HG02970 (cell line): ENCODE measurements at regions not wholly inside any gene's neighbourhood (a gene's known extent, or its start where the extent isn't known, plus 50 kb on each side); places are given as distances from the start of the nearest gene placed in this dataset.

Source experiments
- ATAC-seq: cut with Tn5 transposase; IDR thresholded peaks from one replicate; pipeline ENCODE4 v1.9.1; 2021; ENCODE audit warnings: mild to moderate bottlenecking, moderate library complexity, moderate number of reproducible peaks; ENCODE audit not compliant: unreplicated experiment, low FRiP score

DNA sequence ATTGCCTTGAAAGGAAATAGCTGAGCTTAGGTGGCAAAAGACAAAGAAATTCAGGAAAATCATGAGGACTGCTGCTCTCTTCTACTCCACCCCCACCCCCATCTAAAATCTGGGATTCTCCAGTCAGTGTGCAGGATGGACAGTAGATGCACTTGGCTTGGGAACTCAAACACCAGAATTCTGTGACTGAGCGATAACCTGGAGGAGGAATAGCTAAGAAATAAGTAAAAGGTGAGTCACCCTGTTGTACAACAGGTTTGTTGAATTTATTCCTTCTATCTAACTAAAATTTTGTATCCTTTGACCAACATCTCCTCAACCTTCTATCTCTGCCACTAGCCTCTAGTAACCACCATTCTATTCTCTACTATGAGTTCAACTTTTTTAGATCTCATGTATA, 1029.9 kb upstream of the ACVR2A start:
- no peak for ATAC-seq

DNA sequence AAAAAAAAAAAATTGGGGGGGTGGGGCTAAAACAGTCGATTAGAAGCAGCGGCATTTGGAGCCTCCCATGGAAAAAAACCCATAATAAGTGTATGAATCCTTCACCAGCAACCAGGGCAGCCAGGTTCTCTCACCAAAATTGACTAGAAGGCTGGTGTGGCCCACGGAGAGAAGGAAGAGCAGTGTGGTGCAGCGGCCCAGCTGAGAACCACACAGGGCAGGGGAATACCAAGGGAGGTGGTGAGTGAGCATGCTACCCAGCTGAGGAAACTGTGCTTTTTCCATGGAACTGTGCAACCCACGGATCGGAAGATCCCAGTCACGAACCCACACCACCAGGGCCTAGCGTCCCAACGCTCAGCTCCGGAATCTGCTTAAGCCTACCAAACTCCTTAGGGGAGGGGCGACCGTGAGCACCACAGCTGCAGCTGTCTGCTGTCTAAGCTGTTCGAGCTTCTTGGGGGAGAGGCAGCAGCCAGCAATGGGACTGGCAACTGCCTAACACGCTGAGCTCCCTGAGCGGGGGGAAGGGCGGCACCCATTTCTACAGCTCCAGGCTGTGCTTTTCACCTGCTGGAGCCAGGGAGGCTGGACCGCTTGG, 1037.2 kb upstream of the ACVR2A start:
- ATAC-seq, result no peak

DNA sequence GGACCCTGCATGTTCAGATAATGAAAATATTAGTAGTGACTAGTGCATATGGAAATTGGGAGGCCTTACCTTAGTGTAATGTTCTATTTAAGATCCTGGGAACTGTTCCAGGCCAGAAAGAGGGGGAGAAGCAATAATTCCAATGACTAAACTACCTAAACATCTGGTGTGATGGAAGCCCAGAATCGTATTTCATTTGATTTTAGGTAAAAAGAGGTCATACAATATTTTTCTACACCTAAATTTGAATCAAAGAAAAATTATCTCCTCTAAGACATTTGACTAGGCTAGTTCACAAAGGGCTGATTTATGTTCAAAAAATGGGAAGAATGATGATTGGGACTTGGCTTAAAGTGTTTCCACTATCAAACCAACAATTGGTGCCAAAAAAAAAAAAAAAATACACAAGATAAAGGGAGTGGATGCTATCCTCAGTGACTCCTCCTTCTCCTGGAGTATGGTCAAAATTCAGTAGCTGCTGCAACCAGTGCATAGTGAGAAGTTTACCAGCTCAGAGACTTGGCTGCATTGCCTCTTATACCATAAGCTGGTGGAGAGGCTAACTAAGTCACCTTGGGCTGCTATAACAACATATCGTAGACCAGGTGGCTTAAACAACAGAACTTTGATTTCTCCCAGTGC, 1038.3 kb upstream of the ACVR2A start:
- ATAC-seq, result no peak

DNA sequence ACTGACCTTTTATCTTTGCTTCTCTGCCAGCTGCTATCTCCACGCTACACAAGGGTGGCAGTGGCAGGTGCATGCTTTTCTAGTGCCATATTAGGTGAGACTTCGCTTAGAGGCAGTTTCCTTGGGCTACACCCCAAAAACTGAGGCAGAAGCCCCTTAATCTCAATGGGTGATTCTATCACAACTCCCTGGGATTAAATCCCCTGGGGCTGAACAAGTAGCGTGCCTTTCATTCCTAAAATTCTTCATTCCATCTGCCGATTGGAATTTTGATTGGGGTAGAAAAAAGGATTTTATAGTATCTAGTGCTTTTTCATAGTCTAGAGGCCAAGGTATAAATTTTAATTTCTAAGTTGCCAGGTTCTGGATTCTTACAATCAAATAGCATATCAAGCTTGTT, 1040.5 kb upstream of the ACVR2A start:
- ATAC-seq, result no peak

DNA sequence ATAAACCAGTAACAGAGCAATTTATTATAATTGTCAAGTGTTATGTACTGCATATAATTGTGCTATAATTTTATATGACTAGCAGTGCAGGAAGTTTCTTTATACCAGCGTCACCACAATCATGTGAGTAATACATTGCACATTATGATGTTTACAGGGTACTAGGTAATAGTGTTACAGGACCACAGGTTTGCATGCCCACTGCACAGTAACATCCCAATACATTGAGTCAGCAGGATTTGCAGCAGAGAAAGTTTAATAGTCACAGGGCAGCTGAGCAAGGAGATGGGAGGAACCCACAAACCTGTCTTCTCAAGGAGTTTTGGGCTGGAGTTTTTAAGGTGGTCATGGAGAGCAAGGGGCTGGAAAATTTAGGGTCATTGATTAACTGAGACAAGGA, 1042.9 kb upstream of the ACVR2A start:
- ATAC-seq, result no peak

DNA sequence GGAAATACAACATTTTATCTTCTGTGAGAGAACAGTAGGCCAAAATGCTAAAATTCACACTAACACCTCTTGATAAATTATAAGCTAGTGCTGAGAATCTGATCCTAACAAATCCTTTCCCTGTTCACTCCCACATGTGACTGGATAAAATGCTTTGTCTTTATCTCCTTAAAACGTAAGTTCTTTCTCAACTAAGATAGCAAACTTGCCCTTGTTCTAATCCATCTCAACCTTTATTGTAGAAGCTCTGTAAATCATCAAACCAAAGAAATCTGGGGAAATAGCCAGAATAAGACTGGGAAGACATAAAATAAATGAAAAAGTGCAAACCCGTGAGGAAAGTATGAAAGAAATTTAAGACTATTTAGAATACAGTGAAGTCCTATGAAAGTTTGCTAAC, 1058.4 kb upstream of the ACVR2A start:
- ATAC-seq, result no peak

DNA sequence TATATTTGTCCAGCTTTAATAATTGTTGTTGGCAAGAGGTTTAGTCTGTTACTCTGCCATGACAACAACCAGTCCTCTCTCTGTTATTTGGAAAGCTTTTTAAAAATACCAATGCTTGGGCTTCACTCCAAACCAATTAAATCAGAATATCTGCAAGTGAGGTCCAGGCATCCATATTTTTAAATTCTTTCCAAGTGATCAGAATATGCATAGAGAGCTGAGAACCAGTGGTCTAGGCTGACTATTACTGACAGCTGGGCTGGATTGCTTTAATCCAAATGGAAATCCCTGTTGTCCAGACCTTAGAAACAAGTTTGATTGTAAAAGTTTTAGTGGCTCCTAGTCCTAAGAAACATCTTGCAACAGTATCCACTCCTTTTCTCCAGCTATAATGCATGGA, 1059.7 kb upstream of the ACVR2A start:
- no peak for ATAC-seq

DNA sequence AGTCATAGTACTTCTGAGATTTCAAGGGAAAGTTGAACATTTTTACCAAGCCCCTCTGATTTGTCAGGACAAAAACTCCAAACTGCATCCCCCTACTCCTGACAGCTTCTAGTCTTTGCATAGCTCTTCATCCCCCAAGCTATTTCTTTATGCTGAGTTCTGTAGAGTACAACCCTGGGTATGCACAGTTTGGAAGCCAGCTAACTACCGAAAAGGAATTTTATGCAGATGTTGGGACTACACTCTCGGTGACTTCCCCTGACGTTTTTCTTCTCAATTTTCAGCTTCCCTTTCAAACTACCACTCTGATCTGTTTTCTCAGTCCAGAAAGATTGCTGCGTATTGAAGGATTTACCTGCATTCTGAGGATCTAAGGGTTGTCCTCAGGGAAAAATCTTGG, 1060.2 kb upstream of the ACVR2A start:
- no peak for ATAC-seq

DNA sequence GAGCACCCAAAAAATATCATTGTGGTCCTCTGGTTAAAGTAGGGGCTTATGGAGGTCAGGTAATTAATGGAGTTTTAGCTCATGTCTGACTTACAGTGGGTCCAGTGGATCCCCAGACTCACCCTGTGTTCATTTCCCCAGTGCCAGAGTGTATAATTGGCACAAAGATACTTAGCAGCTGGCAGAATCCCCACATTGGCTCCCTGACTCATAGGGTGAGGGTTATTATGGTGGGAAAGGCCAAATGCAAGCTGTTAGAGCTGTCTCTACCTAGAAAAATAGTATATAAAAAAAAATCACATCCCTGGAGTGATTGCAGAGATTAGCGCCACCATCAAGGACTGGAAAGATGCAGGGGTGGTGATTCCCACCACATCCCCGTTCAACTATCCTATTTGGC, 1067.6 kb upstream of the ACVR2A start:
- ATAC-seq, result no peak

DNA sequence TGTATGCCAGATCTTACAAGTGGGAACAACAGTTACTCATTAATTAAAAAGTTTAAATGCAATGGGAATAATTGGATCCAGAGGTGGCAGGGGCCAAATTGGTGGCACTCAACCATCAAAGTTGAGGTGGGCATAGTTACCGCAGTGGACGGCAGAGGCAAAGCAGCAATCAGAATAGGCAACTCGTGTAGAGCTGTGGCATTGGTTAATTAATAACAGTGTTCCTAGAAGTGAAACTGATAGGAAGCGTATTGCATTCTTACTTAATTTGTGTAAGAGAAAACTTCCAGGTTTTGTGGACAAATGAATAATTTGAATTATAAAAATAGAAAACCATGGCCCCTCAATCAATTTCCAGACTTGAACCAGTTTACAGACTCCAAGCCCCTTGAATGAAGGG, 1068.2 kb upstream of the ACVR2A start:
- ATAC-seq, result no peak

DNA sequence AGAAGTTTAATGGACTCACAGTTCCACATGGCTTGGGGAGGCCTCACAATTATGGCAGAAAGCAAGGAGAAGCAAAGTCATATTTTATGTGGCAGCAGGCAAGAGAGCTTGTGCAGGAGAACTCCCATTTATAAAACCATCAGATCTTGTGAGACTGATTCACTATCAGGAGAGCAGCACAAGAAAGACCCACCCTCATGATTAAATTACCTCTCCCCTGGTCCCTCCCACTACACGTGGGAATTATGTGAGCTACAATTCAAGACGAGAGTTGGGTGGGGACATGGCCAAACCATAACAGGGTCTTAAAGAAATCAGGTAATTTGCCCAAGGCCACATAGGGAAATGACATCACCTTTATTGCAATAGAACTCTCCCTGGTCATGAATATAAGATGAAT, 1073.3 kb upstream of the ACVR2A start:
- no peak for ATAC-seq

DNA sequence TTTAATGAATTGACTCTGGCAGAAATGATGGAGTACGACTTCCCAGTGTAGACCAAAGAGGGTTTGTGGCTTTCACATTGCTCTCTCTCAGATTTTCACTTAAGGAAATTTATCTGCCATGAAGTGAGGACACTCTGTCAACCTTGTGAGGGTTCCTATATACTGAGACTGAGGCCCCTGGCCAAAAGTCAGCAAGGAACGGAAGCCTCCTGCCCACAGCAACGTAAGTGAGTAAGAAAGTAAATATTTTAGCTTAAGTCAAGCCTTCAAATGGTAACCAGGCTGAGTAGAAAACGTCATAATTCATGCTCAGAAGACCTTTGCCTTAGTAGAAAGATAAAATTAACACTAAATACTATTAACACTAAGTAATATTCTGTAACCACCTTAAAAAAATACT, 1080.5 kb upstream of the ACVR2A start:
- no peak for ATAC-seq

DNA sequence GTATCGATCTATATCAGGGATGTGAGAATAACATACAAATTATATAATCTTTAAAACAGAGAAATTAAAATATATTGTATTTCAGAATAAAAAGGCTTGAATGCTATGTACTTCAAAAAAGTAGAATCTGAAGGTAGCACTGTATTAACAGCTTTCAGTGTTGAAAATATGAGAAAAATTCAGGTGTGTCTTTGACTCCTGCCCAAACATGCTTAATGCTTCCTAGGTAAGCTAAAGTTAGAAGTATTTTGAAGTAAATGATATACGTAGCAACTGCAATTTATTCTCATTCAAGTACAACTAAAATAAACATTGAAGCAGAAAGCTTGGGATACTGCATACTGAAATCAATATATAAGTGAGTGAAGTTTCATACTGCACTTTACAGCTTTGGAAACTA, 1082.0 kb upstream of the ACVR2A start:
- no peak for ATAC-seq

DNA sequence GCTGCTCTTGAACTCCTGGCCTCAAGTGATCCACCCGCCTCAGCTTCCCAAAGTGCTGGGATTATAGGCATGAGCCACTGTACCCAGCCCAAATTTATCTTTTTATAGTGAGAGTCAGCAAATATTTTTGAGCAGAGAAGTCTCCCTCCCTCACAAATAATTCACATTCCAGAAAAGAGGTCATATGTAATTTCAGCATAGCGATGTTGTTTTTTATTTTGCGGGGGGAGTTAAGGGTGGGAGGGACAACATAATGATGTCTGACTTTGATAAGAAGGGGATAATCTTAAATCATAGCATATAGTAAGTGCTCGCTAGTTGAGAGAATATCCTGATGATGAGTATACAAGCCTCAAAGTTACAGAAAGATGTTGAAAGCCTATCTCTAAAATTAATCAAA, 1090.2 kb upstream of the ACVR2A start:
- ATAC-seq, result no peak

DNA sequence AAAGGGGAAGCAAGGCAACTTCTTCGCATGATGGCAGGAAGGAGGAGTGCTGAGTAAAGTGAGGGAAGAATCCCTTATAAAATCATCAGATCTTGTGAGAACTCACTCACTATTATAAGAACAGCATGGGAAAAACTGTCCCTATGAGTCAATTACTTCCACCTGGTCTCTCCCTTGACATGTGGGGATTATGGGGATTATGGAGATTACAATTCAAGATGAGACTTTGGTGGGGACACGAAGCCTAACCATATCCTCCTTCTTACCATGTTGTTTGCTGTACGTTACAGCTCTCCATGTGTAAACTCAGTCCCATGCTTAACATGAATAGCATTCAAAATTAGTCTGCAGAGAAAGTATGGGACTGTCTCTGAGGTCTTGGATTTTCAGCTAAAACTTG, 1096.8 kb upstream of the ACVR2A start:
- no peak for ATAC-seq

DNA sequence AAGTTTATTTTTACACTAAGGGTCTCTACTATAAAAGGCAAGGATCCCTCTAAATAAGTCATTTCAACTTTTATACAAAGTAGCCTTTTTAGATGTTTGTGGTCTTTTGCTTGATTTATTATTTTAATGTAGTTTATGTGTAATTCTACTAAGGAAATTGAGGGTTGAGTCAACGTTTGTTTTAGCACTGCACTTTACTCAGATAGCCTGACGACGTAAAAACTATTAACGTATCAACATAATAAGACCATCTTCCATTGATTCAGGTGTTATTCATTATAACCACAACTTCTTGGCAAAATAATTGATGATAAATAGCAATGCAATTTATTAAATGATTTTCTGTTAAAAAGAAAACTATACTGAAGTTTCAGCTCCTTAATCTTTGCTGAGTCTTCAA, 1103.6 kb upstream of the ACVR2A start:
- ATAC-seq, result no peak

DNA sequence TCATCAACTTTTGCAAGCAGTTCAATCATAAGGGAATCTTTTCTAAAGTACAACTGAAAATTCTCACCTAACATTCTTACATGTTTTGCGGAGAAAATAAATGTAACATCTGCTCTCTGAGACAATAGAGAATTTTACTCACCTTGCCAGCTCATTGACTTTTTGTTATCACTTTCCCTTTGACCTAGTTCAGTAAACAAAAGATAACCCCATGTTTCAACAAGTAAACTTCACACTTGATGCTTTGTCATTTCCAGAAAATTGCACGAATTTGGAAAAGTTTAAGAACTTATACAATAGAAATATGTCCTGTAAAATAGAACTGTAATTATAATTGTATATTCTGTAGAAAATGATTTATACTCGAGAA, 1110.0 kb upstream of the ACVR2A start:
- no peak for ATAC-seq

DNA sequence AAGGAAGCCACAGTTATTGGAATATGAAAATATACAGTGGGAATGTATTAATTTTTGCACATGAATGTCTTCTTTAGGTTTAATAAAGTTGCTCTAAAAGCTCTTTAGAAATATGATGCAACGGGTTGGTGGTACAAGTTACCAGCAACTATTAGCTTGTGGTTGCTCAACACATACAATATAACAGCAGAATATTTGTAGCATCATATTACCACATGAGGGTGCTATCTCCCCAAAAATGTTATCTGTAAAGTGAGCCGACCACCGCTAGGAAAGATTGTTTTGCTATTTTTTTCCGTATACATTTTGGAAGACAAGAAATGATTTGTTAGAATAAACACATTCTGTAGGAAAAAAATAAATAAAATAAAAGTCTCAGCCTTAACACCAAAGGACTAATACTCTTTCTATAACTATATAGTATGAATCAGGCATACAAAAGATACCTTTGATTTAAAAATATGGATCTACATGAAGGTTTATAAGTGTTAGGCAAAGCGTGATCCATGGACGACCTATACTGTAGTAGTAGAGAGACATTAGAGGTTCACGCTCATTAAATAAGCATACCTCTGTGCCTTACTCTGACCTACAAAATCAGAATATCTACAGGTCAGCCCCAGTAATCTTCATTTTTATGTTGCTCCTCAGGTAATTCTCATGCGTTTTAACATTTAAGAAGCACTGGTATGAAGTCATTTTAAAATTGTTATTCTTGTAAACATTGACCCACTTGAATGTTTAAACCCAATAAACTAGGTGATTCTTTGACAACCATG, 1110.6 kb upstream of the ACVR2A start:
- peak; percentile 58 for ATAC-seq

DNA sequence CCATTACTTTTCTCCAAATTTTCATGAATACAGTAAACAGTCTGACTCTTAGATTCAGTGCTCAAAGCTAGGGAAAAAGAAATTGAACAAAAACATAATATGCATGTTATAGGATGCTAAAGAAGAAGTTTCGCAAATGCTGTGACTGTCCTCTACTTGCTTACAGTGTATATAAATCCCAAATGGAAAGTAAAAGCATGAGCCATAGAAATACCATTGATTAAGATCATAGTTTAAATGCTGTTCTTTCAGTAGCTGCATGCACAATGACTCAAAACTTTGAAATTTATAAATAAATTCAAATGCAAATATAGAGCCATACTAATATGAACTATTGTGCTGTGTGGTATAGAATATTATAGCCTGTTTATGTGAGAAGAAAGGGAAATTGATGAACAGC, 1113.9 kb upstream of the ACVR2A start:
- ATAC-seq, result no peak

DNA sequence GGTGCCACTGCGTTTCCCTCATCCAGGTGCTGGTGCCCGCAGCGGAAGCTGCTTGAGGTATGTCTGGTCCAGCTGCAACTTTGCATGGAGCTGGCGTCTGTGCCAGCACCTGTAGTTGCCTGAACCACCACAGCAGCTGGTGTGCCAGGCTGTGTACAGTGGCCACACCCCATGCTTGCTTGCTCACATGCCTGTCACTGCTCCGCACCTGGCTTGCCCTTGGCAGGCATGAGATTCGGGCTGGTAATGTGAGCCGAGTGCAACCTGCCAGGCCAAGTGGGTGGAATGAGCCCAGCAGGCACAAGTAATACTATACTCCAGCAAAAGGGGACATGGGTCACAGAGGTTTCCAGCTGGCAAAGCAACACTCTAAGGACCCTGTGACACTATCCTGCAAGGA, 1123.3 kb upstream of the ACVR2A start:
- ATAC-seq, result no peak

DNA sequence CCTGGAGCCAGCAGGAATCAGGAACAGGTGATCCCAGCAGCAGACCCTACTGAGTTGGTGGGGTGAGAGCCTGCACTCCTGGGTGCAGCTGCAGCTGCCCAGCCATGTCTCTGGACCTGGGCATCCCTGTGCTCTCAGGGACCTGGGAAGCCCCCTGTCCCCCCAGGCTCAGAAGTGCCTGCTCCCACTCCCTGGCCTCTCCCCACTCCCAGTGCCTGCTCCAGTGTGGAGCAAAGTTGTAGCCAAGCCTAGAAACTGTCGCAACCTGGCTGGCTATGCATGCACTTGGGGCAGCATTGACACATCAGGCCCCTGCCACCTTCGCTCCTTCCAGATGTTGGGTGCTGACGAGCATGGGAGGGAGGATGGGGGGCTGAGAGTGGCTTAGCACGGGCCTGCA, 1124.7 kb upstream of the ACVR2A start:
- no peak for ATAC-seq

DNA sequence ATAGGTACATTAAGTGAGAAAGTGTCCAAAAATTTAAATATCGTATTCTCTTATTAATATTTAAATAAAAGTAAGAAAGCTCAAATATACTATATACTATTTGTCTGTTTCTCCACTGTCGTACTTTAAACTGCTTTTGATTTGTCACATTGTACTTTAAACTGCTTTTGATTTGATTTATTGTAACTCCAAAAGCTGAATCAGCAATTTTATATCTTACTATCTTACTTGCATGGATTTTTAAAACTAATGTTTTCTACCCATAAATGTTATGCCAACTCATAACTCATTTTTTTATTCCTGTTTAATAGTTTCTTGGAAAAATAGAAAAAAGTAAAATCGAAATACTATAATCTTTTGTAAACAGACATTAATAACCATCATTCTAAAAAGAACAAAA, 1128.2 kb upstream of the ACVR2A start:
- ATAC-seq, result no peak
